NCI-H82 treated with DMSO at 0.1 percent for 48 hours (cell line): ENCODE measurements at regions not wholly inside any gene's neighbourhood (a gene's known extent, or its start where the extent isn't known, plus 50 kb on each side); places are given as distances from the start of the nearest gene placed in this dataset.

ENCODE experiments used
- DNase-seq: peaks from one replicate; lab custom pipeline; 2025; ENCODE audit not compliant: unreplicated experiment; lab: John Stamatoyannopoulos, UW

DNA sequence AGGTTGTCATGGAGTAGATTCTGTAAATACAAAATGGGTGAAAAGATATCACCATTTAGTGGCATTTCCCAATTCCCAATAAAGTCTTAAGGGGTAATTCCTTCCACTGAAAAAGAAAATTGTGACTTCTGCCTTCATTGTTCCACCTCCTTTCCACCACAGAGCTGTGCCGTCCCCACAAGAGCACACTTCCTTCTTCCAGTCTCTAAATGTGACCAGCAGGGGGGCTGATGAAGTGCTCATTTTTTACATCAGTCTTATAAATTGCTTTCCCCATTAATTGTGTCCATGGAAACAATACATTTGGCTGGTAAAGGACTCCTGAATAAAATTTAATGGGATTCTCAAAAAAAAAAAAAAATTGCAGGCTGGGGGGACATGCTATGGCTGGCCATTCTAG is 260.8 kb upstream of the PSMD7 start:
- no peak for DNase-seq

DNA sequence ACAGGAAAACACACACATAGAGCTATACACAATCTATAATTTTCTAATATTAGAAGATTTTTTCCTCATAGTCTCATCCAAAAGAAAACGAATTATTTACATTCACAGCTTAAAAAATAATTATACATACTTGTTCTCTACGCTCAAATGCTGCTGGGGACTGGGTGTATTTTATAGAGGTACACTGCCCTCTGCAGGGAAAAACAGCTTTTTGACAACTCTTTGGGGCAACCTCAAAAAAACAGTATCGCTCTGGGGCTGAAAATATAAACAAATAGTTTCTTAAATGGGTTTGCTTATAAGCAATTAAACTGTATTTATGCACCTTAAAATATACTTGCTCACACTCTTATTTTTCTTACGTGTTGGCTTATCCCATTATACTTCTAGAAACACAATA is 261.8 kb upstream of the PSMD7 start:
- DNase-seq = no peak

DNA sequence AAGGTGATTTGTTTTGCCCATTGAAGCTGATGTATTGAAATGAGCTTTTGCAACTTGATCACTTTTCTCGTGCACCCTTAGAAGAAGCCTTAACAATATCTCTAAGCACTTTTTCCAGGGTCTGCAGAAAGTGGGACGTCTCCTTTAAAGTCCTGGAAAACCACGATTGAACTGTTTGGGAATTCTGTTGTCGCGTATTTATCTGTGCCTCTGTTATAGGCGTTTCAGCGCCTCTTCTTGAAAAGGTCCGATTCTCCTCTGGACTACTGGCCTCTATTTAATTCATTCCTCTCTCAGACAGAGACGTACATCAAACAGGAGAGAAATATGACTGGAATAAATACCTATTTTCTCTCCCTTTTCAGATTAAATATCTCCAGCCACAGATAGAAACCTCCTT is 262.4 kb upstream of the PSMD7 start:
- DNase-seq = no peak

DNA sequence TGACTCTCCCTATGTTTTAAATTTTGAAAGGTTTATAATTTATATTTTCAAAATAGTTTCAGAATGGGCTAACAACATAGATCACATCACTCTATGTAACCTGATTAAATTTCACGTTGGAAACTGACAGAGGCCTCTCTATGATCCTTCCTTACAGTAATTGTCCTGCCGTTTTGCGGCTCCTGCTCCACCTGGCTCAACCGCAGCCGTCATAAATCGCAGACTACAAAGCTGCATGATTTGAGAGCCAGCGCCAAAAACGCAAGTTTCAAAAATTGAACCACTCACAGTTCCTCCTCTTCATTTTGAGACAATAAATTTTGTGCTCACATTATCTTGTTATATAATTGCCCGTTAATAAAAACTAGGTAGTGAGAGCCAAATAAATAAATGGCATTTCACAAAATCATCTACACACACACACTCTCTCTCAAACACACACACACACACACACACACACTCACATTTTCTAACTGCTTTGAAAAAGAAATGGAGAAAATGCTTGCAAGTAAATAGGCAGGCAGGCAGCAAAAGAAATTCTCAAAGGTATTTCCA is 263.1 kb upstream of the PSMD7 start:
- no peak for DNase-seq

DNA sequence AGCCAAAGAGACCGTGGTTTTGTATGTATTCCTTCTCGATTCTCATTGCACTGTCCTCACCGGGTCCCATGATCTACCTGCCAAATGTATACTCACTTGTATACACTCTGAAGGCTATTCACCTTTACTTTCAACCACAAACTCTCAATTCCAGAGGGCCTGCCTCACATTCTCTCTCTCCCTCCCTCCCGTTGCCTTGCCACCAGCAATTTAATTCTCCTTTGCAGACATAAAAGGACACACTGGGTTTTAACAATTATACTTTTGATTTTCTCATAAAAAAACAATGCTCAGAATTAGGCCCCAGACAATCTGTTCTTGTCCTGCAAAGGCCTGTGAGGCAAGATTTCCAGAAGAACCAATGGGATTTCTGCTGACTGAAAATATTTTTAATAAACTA is 265.1 kb upstream of the PSMD7 start:
- no peak for DNase-seq

DNA sequence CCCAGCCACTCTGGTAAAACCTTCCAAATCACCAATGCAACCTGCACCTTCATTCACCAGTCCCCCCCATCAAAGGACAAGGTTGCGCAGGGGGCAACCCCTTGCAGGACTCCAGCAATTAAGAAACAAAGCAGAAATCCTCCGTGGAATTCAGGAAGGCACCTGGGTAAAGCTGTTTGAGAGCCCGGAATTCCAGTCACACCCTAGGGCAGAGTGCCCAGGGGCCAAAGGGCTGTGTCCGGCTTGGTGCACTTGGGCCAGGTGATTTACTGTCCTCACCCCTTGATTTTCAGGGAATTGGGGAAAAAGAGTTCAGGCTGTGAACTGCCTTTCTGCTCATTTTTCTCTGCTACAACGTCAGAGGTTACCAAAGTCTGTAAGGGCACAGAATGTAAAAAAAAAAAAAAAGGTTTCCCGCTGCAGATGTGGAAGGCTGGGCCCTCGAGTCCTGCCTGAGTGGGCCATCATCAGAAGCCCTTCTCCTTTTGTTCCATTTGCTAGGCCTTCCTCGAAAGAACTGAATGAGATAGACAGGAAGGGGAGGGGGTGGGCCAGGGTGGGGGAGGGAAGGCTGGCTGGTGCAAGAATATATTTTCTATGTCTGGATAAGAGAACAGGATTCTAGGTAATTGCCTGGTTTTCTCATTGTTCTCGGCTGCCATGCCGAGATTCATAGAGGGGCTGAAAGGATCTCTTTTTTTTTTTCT is 266.5 kb upstream of the PSMD7 start:
- DNase-seq = no peak

DNA sequence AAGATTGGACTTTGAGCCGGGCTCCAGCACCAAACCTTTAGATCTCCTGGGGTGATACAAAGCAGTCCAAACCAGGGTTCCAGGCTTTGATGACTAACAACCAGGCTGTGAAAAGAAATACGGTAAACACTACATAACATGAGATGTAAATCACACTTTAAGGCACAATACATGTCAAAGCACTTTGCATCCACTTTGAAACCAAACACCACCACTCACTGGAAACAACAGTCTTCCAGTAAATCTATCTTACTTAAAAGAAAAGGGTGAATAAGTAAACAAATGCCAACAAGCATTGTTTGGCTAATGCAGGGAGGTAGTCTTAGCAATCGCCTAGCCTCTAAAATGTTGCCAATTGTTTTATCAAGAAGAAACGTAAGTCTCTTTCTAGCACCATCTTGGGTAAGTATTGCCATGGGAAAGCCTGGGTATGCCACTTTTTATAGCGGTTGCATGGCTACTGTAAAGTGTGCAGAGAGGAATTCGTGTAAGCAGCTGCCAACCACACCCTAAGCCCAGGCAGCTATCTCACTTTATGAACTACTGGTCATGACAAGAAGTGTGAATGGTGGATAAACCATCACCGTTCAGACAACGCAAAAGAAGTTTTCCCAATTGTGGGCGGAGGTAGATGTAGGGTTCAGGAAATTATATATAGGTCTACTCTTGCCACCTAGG is 267.4 kb upstream of the PSMD7 start:
- no peak for DNase-seq

DNA sequence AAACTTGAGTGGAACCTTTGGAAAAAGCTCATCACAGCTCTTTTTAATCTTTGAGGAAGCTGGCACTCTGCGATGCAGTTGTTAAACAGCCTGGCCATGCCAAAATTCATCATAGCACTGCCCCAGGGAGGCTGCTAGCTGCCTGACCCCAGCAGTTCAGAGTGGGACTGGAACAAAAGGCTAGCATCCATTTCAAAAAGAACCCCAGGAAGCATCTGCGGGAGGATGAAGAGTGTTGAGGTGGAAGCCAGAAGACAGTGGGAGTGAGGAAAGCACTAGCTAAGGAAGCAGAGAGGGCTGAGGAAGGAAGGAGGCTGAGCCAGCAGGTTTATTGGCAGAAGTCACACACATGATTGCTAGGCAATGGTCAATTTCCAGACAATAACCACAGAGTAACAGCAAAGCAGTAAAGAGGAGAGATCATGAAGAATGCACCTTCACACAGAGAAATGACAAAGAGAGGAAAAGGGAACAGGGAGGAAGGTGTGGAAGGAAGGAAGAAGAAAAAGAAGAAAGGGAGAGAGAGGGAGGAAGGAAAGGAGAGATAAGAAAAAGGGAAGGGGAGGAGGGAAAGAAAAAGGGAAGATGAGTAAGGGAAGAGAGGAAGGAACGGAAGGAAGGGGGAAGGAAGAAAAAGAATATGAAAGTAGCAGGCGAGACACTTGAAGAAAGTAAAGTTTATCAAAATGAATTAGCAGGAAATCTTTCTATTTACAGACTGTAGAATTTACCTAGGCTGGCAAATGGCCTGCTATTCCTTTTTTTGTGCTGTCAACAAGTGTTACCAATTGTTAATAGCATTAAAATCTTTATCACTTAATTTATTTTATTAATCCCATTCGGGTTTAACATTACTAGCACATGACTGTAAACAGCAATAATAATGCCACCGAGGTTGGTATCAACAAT is 270.0 kb upstream of the PSMD7 start:
- no peak for DNase-seq

DNA sequence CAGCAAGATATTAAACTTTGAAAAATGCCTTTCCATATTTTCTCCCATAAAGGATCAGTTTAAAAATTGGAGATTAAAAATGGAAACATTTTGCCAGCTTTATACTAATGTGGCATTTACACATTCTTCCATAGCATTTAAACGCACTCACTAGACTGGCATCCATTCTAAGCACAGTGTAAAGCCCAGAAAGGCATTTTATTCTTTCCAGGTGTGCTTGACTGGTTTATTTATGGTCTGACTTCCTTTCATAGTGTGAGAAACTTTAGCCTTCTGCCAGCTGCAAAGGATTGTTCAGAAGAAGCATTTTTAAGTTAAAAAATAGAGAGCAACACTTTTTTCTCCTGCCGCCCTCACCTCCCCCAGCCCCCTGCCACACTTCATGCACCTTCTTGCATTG is 271.7 kb upstream of the PSMD7 start:
- DNase-seq = no peak

DNA sequence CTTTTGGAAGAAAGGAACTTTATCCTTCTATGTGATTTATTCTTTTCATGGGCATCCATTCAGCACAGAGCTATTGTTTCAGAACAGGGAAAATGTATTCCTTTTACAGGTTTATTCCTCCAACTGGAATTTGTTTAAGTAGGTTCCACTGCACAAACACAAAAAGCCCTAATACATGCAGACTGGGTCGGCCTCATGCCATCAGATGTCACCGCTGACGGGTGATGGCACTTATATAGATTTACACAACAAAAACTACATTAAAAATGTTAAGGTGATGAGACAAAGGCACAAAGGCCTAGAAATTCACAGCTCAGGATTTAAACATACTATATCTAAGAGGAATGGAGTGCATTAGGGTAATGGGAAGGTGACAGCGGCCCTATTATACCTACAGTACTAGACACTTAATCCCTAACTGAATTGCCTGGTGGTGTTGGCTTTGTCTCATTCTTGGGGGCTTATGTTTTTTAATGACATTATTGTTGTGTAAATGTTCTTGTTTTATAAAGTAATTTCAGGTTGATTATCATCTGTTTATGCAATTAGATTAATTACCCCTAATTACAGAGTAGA is 276.4 kb upstream of the PSMD7 start:
- DNase-seq = no peak

DNA sequence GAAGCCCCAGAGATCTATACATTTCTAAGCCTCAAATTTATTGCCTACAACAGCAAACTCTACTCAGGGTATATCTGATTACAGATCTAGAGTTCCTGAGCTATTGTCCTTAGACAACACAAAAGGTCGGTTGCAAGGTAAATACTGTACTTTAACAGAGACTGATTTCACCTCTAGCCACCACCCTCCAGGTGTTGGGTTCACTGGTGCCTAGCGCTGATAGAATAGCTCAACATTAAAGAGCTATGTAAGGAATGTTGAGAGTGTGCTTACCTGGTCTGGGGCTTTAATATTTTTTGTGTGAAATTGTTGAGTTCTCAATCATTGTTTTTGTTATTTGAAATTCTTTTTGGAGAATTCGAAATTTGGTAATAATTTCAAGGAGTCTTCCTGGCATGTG is 277.0 kb upstream of the PSMD7 start:
- DNase-seq = no peak

DNA sequence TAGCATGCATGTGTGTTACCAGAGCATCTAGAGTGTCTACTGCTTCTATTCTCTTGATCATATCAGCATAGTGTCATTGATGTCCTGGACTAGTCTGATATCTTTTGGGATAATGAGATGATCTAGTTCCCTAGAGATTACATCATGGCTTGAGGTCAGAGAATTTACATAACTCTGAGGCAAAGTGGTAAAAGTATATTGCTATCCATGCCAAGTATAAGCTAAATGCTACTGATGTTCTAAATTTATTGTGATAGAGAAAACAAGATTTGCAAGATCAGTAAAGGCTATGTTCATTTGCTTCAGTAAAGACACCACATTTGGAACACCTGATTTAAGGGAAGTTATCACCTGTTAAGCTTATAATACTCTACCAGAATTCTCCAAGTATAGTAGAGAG is 280.7 kb upstream of the PSMD7 start:
- DNase-seq = no peak

DNA sequence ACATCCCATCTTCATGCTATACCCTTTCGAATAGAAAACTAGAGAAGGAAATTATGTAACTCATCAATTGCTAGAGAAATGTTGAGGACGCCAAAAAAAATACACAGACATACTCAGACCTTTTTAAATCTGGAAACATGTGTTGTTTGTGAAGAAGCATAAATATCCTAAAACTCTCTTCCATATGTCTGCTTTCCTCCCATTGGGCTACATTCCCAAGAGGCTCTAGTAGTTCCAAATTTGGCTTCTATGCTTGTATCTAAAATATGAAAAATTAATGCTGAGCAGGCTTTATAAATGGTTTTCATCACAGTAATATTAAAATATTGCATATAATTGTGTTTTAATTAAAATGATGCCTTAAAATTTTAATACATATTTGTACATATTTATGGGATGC is 297.9 kb upstream of the PSMD7 start:
- DNase-seq = no peak

DNA sequence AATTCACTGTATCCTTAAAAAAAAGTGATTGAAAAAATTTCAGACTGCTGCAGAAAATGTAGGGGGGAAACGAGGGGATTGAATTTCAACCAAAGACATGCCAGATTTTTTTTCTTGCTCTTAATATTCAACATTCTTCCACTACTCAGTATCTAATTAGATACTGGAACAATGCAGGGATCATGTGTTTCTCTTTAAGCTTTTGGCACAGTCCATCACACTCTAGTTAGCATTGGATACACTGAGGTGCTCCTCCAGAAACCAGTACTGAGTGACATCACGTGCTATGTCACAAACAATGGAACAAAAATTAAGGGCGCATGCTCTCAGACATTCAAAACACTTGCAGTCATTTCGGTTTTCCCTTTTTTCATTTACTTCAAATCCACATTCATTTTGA is 298.6 kb upstream of the PSMD7 start:
- DNase-seq = no peak

DNA sequence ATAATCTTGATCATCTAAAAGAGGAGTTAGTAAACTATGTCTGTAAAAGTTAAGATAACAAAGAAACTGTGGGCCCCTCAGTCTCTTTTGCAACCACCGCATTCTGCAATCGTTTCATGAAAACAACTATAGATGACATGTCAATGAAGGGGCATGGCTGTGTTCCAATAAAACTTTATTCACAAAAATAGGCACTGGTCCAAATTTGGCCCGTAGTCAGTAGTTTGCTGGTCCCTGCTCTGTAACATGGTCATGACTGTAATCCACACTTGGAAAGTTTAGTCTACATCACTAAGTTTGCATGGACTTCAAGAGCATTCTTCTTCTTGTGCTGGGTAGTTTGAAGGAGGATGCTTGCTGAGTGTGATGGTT is 299.3 kb upstream of the PSMD7 start:
- no peak for DNase-seq

DNA sequence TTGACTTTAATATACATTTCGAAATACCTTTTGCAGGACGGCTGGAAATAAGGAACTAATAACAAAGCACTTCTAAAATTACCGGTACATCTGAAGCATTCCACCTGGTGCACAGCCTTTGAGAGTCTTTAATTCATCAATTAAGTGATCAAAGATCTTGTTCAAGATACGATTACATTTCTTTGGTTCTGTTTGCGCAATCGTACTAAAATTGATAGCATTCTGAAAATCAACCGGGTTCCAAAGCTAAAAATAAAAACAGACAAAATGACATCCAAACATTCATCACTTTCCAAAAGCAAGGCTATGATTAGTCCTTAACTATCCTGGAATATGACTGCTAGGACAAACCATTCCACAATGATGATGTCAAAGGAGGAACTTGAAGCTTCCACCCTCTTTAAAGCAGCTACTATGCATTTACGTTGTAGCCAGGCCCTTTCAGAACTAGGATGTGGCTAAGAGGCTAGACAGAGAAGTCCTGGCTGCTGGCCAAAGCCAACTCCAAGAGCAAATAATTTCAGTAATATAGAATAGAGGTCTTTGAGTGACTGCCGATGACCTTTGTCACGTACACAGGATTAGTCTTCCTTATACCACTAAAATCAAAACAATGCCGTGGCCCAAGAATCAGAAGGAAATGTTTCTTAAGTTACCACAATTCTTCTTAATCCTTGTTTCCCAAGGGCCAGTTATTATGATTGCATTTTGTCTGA is 299.8 kb upstream of the PSMD7 start:
- DNase-seq = no peak

DNA sequence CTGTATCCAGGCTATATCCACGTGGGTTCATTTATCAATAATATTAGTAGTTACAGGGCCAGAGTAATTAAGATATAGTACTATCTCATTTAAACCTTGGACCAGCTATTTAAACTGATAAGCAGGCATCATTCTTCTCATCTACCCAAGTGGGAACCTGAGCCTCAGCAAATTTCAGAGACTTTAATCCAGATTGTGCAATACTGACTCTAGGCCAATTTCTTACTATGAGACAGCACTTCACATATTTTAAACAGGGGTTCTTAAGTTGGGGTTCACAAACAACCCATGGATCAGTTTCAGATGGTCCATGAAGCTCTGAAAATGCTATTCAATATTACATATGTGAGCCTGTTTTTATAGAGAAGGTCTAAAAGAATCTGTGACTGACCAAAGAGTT is 302.7 kb upstream of the PSMD7 start:
- no peak for DNase-seq

DNA sequence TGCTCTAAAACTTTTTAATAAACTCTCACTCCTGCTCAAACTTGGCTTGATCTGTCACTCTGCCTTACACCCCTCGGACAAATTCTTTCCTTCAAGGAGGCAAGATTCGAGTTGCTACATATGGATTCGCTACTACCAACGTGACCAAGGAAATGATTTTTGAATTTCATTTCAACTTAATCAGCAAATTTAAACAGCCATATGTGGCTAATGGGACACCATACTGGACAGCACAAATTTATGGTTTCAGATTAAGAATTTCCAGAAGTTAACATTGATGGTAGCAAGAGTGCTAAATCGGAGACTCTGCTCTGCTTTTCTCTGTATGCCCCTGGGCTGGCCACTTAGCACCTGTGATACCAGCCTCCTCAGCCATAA is 318.2 kb upstream of the PSMD7 start:
- no peak for DNase-seq

DNA sequence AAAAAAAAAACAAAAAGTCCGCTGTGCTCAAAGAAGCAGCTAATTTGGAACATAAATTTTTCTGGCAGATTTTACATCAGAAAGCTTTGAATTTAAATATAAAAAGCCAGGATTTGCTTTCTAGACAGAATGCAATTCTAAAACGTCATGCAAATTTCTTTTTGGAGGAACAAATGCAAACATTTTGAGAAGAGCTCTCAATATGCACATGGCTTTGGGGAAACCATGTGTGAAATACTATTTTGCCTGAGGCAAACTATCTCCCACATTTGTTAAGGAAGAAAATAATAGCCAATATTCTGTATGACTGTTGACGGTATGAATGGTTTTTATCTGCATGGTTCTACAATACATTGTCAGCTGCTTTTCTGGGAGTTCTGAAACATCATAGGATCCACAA is 320.0 kb upstream of the PSMD7 start:
- DNase-seq = no peak

DNA sequence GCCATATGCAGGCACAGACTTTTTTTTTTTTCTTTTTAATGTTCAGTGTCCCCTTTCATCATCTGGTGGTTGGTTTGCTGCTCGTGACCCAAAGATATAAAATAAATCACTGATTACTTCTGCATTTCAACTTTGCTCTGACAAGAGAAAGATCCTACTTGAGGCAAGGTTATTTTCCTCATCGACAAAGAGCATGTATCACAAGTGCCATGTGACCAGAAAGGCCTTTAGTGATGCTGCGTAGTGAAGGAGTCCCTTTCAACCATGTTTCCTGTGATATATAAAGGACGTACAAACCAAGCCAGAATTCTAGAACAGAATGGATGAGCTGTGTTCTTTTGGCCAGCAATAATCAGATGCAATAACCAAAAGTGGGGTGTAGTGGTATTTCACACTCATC is 323.4 kb upstream of the PSMD7 start:
- no peak for DNase-seq

DNA sequence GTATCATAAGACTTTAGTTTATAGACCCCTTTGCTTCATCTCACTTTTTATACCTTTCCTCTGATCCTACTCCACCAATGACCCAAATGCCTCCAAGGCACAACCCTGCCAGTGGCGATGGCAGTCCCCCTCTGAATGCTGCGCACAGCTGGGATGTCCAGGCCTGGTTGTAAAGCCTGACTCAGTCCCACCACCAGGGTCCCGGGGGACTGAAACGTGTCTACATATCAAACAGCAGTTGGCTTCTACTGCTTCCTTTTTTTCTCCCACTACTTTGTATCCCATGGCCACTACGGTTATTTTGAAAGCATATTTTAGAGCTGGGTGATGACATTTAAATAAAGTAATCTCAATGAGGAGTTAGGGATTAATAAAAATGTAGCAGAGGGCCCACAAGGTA is 329.8 kb upstream of the PSMD7 start:
- DNase-seq = no peak
